Glutamatergic neuron (in vitro differentiated cells): ENCODE measurements at regions not wholly inside any gene's neighbourhood (a gene's known extent, or its start where the extent isn't known, plus 50 kb on each side); places are given as distances from the start of the nearest gene placed in this dataset.
"Not testable (repeated sequence)": the region's sequence is repeated elsewhere in the genome, so short reads cannot be mapped to it uniquely, and the experiment has no call there.

Source experiments
- DNase-seq: peaks from one replicate; pipeline ENCODE4 v3.0.0; 2022
- H3K27ac Mint-ChIP-seq: one replicate; pipeline ENCODE4 v1.8.0; 2020; ENCODE audit warnings: mild to moderate bottlenecking, mixed read lengths, inconsistent platforms; ENCODE audit not compliant: unreplicated experiment
- H3K27me3 Mint-ChIP-seq: one replicate; pipeline ENCODE4 v1.8.0; 2020; ENCODE audit warnings: mild to moderate bottlenecking, moderate library complexity, mixed read lengths, inconsistent platforms; ENCODE audit not compliant: unreplicated experiment
- H3K36me3 Mint-ChIP-seq: one replicate; pipeline ENCODE4 v1.8.0; 2020; ENCODE audit warnings: mild to moderate bottlenecking, mixed read lengths, inconsistent platforms; ENCODE audit not compliant: unreplicated experiment
- H3K4me1 Mint-ChIP-seq: one replicate; pipeline ENCODE4 v1.8.0; 2020; ENCODE audit warnings: mild to moderate bottlenecking, low read depth, mixed read lengths, inconsistent platforms; ENCODE audit not compliant: unreplicated experiment
- H3K4me3 Mint-ChIP-seq: one replicate; pipeline ENCODE4 v1.8.0; 2020; ENCODE audit warnings: mild to moderate bottlenecking, mixed read lengths, inconsistent platforms; ENCODE audit not compliant: unreplicated experiment
- H3K9me3 Mint-ChIP-seq: one replicate; pipeline ENCODE4 v1.8.0; 2020; ENCODE audit warnings: mild to moderate bottlenecking, moderate library complexity, mixed read lengths, inconsistent platforms; ENCODE audit not compliant: unreplicated experiment
- CTCF ChIP-seq: fragments of 200-600 bp; sonication (generic); IDR thresholded peaks from one replicate; pipeline ENCODE4 v1.5.0; 2021; ENCODE audit not compliant: partially characterized antibody, unreplicated experiment

GRCh38 chrX:121570072-121570841 lies 522.8 kb downstream of the GLUD2 start:
- Mint-ChIP-seq H3K27me3 (no peaks in the 10 kb centered on the region), H3K4me3 (no peak overlapping the region), H3K9me3 (no peaks in the 10 kb centered on the region), H3K4me1 (no peaks in the 10 kb centered on the region), H3K27ac (no peak overlapping the region), H3K36me3 (no peaks in the 10 kb centered on the region)
- no peak for TF ChIP-seq CTCF
- DNase-seq, result no peak

- H3K9me3 Mint-ChIP-seq, result no peaks in the 10 kb centered on the region
- no peak for TF ChIP-seq CTCF
- DNase-seq, result no peak
- H3K36me3 Mint-ChIP-seq, result no peaks in the 10 kb centered on the region
- H3K27ac Mint-ChIP-seq, result no peak overlapping the region
- H3K4me1 Mint-ChIP-seq, result no peaks in the 10 kb centered on the region
- no peak overlapping the region for H3K4me3 Mint-ChIP-seq
- H3K27me3 Mint-ChIP-seq, result no peaks in the 10 kb centered on the region
Observed at GRCh38 chrX:121571333-121571732, 523.9 kb downstream of the GLUD2 start.

GRCh38 chrX:121574384-121574783 lies 527.0 kb downstream of the GLUD2 start:
- H3K4me1 Mint-ChIP-seq, H3K27ac Mint-ChIP-seq, H3K36me3 Mint-ChIP-seq, DNase-seq, H3K4me3 Mint-ChIP-seq, H3K9me3 Mint-ChIP-seq, H3K27me3 Mint-ChIP-seq: not testable (repeated sequence)

GRCh38 chrX:121579016-121579760 lies 531.8 kb downstream of the GLUD2 start:
- Mint-ChIP-seq H3K4me1 (no peaks in the 10 kb centered on the region), H3K36me3 (no peaks in the 10 kb centered on the region), H3K9me3 (peaks cover 2% of the 10 kb centered on the region), H3K4me3 (no peak overlapping the region), H3K27me3 (no peaks in the 10 kb centered on the region), H3K27ac (no peak overlapping the region)
- no peak for DNase-seq
- peak; percentile 26 for TF ChIP-seq CTCF

GRCh38 chrX:121581885-121582284 lies 534.5 kb downstream of the GLUD2 start:
- Mint-ChIP-seq H3K9me3 (peaks cover 2% of the 10 kb centered on the region), H3K4me3 (no peak overlapping the region), H3K36me3 (no peaks in the 10 kb centered on the region), H3K4me1 (no peaks in the 10 kb centered on the region), H3K27ac (no peak overlapping the region), H3K27me3 (no peaks in the 10 kb centered on the region)
- no peak for TF ChIP-seq CTCF
- DNase-seq, result no peak
